Breast epithelium (tissue), 3 donors: ENCODE measurements at regions not wholly inside any gene's neighbourhood (a gene's known extent, or its start where the extent isn't known, plus 50 kb on each side); places are given as distances from the start of the nearest gene placed in this dataset.
"Not testable (repeated sequence)": the region's sequence is repeated elsewhere in the genome, so short reads cannot be mapped to it uniquely, and the experiment has no call there.

Experiments used
- CTCF ChIP-seq, 3 donors: fragments of 450-650 bp; IDR thresholded peaks; one replicate each; pipeline ENCODE4 v1.5.1; 2016 to 2017; ENCODE audit warnings: antibody characterized with exemption in 3 of 3, mild to moderate bottlenecking in 3 of 3, moderate library complexity in 3 of 3
- POLR2A ChIP-seq: fragments of 450-650 bp; IDR thresholded peaks from one replicate; pipeline ENCODE4 v1.6.1; 2016; ENCODE audit warnings: antibody characterized with exemption, mild to moderate bottlenecking, moderate library complexity
- POLR2AphosphoS5 ChIP-seq, 3 donors: sonication (generic); formaldehyde crosslinking; IDR thresholded peaks; one replicate each; pipeline ENCODE4 v1.6.1; 2017; ENCODE audit warnings: antibody characterized with exemption in 3 of 3

GRCh38 chr10:121278386-121278785, 319.9 kb downstream of the FGFR2 start:
- not testable (repeated sequence) for TF ChIP-seq CTCF (IDR thresholded peaks at IDR 0.05); POLR2A; POLR2AphosphoS5 (IDR thresholded peaks at IDR 0.05)
